ENCODE measurements at regions not wholly inside any gene's neighbourhood (a gene's known extent, or its start where the extent isn't known, plus 50 kb on each side); places are given as distances from the start of the nearest gene placed in this dataset.

DNA sequence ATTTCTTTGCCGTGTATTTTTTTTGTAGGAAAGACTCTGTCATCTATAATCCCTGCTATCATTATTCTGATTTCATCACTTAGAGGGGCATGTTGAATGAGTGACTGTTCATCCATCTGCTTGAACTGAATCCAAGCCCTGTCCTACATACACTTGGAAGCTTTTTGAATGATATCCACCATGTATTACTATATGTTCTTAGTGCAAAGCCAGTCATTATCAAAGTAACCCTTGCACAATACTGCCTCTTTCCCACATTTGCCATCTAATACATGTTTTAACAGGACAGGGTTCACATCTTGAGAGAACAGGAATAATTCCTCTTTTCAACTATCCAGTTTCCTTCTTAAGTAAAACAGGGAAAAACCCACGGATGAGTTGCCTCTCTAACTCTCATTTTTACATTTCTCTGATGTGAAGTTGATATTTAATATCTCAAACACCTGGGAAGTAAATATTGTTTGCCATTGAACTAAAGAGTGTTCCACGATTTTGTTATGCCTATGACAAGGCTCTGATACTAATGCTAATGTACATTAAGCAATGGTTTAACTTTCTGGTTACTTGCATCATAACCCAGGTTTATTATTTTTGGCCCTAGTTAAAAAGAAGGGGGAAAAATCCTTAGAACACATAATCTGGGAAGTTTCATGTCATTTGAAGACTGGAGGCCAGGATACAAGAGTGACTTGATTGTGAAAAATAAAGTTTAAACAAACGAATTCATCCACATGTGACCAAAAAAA, 103.7 kb upstream of the TARS1 start:
- no peaks in the 10 kb centered on the region for H3K27me3 ChIP-seq (ENCODE audit: insufficient read depth, low read depth, low read length)
- no peak overlapping the region for H3K9ac ChIP-seq (ENCODE audit: low read length)
- H2AFZ ChIP-seq (ENCODE audit: low read depth, low read length): no peak overlapping the region
- no peaks in the 10 kb centered on the region for H4K20me1 ChIP-seq (ENCODE audit: insufficient read depth)
- no peaks in the 10 kb centered on the region for H3K9me3 ChIP-seq (ENCODE audit: low read length)
- H3F3A ChIP-seq (ENCODE audit: insufficient read depth, low read length, poor library complexity, severe bottlenecking): no peaks in the 10 kb centered on the region
- no peak overlapping the region for H3K4me2 ChIP-seq (ENCODE audit: low read length)
- no peaks in the 10 kb centered on the region for H3K36me3 ChIP-seq (ENCODE audit: insufficient read depth, low read length)
- H3K79me2 ChIP-seq (replicated peaks; ENCODE audit: insufficient read depth, low read length): no peaks in the 10 kb centered on the region
- H3K9me2 ChIP-seq (ENCODE audit: insufficient read depth, low read length): no peaks in the 10 kb centered on the region
- no peak overlapping the region for H3K4me3 ChIP-seq (ENCODE audit: low read length)
- no peak overlapping the region for H3K27ac ChIP-seq (ENCODE audit: low read length)
- TF ChIP-seq RAD21 (conservative IDR thresholded peaks at IDR 0.05) (no peak), SMC3 (conservative IDR thresholded peaks at IDR 0.05; ENCODE audit: poor library complexity) (no peak), POLR2AphosphoS5 (IDR thresholded peaks at IDR 0.05) (no peak), EZH2 (IDR thresholded peaks at IDR 0.05; ENCODE audit: borderline replicate concordance, insufficient read depth, low read length, poor library complexity, severe bottlenecking) (no peak), MXI1 (conservative IDR thresholded peaks at IDR 0.05; ENCODE audit: poor library complexity, severe bottlenecking) (no peak), TAF1 (IDR thresholded peaks at IDR 0.05; ENCODE audit: low read depth) (no peak), EP300 (conservative IDR thresholded peaks at IDR 0.05; ENCODE audit: poor library complexity, severe bottlenecking) (no peak)
- TF ChIP-seq, protein P1, sequence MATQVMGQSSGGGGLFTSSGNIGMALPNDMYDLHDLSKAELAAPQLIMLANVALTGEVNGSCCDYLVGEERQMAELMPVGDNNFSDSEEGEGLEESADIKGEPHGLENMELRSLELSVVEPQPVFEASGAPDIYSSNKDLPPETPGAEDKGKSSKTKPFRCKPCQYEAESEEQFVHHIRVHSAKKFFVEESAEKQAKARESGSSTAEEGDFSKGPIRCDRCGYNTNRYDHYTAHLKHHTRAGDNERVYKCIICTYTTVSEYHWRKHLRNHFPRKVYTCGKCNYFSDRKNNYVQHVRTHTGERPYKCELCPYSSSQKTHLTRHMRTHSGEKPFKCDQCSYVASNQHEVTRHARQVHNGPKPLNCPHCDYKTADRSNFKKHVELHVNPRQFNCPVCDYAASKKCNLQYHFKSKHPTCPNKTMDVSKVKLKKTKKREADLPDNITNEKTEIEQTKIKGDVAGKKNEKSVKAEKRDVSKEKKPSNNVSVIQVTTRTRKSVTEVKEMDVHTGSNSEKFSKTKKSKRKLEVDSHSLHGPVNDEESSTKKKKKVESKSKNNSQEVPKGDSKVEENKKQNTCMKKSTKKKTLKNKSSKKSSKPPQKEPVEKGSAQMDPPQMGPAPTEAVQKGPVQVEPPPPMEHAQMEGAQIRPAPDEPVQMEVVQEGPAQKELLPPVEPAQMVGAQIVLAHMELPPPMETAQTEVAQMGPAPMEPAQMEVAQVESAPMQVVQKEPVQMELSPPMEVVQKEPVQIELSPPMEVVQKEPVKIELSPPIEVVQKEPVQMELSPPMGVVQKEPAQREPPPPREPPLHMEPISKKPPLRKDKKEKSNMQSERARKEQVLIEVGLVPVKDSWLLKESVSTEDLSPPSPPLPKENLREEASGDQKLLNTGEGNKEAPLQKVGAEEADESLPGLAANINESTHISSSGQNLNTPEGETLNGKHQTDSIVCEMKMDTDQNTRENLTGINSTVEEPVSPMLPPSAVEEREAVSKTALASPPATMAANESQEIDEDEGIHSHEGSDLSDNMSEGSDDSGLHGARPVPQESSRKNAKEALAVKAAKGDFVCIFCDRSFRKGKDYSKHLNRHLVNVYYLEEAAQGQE (IDR thresholded peaks at IDR 0.05; ENCODE audit: borderline replicate concordance): no peak
- TF ChIP-seq, protein P2, sequence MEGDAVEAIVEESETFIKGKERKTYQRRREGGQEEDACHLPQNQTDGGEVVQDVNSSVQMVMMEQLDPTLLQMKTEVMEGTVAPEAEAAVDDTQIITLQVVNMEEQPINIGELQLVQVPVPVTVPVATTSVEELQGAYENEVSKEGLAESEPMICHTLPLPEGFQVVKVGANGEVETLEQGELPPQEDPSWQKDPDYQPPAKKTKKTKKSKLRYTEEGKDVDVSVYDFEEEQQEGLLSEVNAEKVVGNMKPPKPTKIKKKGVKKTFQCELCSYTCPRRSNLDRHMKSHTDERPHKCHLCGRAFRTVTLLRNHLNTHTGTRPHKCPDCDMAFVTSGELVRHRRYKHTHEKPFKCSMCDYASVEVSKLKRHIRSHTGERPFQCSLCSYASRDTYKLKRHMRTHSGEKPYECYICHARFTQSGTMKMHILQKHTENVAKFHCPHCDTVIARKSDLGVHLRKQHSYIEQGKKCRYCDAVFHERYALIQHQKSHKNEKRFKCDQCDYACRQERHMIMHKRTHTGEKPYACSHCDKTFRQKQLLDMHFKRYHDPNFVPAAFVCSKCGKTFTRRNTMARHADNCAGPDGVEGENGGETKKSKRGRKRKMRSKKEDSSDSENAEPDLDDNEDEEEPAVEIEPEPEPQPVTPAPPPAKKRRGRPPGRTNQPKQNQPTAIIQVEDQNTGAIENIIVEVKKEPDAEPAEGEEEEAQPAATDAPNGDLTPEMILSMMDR (IDR thresholded peaks at IDR 0.05; ENCODE audit: poor library complexity, severe bottlenecking): no peak

DNA sequence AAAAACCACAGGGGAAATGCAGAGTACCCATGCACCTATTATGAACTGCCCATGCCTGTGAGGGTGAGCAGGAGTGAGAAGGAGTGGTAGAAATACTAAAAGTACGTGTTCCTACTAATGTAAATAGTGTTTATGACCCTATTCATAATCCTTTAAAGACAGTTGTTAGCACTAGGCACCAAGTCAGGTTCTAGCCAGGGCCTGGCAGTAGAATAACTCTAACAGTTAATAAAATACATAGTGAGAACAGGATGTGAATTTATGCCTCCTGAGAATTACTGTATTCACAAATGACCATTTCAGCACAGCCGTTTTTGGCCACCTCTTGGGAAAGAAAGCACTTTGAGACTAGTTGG, 103.2 kb upstream of the TARS1 start:
- H3K79me2 ChIP-seq (replicated peaks; ENCODE audit: insufficient read depth, low read length): no peaks in the 10 kb centered on the region
- no peaks in the 10 kb centered on the region for H3K36me3 ChIP-seq (ENCODE audit: insufficient read depth, low read length)
- TF ChIP-seq POLR2AphosphoS5 (IDR thresholded peaks at IDR 0.05) (no peak), EP300 (conservative IDR thresholded peaks at IDR 0.05; ENCODE audit: poor library complexity, severe bottlenecking) (no peak), SMC3 (conservative IDR thresholded peaks at IDR 0.05; ENCODE audit: poor library complexity) (no peak), MXI1 (conservative IDR thresholded peaks at IDR 0.05; ENCODE audit: poor library complexity, severe bottlenecking) (no peak), EZH2 (IDR thresholded peaks at IDR 0.05; ENCODE audit: borderline replicate concordance, insufficient read depth, low read length, poor library complexity, severe bottlenecking) (no peak), RAD21 (conservative IDR thresholded peaks at IDR 0.05) (no peak), TAF1 (IDR thresholded peaks at IDR 0.05; ENCODE audit: low read depth) (no peak)
- TF ChIP-seq, protein P1 (IDR thresholded peaks at IDR 0.05; ENCODE audit: borderline replicate concordance): no peak
- TF ChIP-seq, protein P2 (IDR thresholded peaks at IDR 0.05; ENCODE audit: poor library complexity, severe bottlenecking): no peak
- no peak overlapping the region for H3K27ac ChIP-seq (ENCODE audit: low read length)
- H3K9ac ChIP-seq (ENCODE audit: low read length): no peak overlapping the region
- no peaks in the 10 kb centered on the region for H3K9me2 ChIP-seq (ENCODE audit: insufficient read depth, low read length)
- no peak overlapping the region for H3K4me2 ChIP-seq (ENCODE audit: low read length)
- H3K27me3 ChIP-seq (ENCODE audit: insufficient read depth, low read depth, low read length): no peaks in the 10 kb centered on the region
- H3K9me3 ChIP-seq (ENCODE audit: low read length): no peaks in the 10 kb centered on the region
- no peaks in the 10 kb centered on the region for H3F3A ChIP-seq (ENCODE audit: insufficient read depth, low read length, poor library complexity, severe bottlenecking)
- no peak overlapping the region for H3K4me3 ChIP-seq (ENCODE audit: low read length)
- H4K20me1 ChIP-seq (ENCODE audit: insufficient read depth): no peaks in the 10 kb centered on the region
- no peak overlapping the region for H2AFZ ChIP-seq (ENCODE audit: low read depth, low read length)

All from neural cell (in vitro differentiated cells).